GM18907 (cell line): ENCODE measurements at regions not wholly inside any gene's neighbourhood (a gene's known extent, or its start where the extent isn't known, plus 50 kb on each side); places are given as distances from the start of the nearest gene placed in this dataset.
A peak's percentile ranks its signal among the peaks of the same experiment; 100 is the strongest.

ENCODE experiments used
- ATAC-seq: cut with Tn5 transposase; IDR thresholded peaks from one replicate; pipeline ENCODE4 v1.9.1; 2021; ENCODE audit warnings: mild to moderate bottlenecking, moderate library complexity; ENCODE audit not compliant: unreplicated experiment

GRCh38 chr13:77425705-77426104 is 98.8 kb upstream of the MYCBP2 start:
- ATAC-seq = no peak

- no peak for ATAC-seq
Measured at GRCh38 chr13:77423296-77423695, 96.4 kb upstream of the MYCBP2 start.

DNA sequence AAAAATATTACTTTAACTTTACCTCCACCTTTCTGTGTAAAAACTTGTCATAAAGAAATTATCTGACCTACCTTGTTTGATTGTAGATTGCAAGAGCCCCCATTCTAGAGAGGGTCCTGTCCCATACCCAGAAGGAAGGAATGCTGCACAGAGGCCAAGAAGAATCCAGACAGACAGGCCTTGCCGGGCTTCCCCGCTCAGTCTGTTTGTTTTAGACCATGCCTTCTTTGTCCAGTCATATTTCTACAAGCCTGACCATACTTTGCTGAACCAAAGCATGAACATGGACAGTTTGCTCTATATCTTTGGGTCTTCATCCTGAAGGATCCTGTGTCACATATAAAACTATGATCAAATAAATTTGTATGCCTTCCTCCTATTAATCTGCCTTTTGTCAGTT is 95.8 kb upstream of the MYCBP2 start:
- ATAC-seq = no peak

GRCh38 chr13:77417897-77418296 is 91.0 kb upstream of the MYCBP2 start:
- no peak for ATAC-seq

- no peak for ATAC-seq
Measured at GRCh38 chr13:77416666-77417212, 89.8 kb upstream of the MYCBP2 start.

DNA sequence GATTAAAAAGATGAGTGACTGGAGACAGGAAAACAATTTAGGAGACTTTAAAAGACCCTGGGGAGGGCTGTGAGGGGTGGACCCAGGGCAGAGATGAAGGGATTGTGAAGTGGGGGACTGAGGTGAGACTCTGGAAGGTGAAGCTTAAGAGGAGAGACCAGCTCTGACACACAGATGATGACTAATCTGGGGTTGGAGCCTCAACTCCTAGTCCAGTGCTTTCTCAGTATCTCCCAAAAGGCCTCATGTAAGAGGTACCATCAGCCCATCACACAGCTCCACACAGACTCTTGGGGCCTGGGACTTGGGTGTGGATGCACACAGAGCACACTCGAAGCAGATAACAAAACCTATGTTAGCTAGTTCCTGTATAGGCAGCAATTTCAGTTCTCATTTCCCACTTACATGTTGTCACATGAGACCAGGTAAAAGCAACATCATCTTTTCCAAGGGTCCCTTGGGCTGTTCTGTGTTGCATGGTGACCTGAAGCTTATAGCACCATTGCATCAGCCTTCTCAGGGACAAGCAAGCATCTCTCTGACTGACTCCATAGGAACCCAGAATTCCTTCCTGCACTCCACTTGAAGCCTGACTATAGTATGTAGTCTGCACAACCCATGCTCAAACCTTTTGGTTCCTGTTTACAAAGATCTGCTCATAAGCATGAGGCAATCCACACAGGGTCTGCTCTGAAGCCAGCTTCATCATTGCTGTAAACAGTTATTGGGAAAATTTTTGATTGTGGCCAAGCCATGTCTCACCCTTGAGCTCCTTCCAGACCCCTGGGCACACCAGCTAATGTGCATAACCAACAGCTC is 88.6 kb upstream of the MYCBP2 start:
- peak; percentile 86 for ATAC-seq

- no peak for ATAC-seq
Measured at GRCh38 chr13:77412860-77413259, 86.0 kb upstream of the MYCBP2 start.

DNA sequence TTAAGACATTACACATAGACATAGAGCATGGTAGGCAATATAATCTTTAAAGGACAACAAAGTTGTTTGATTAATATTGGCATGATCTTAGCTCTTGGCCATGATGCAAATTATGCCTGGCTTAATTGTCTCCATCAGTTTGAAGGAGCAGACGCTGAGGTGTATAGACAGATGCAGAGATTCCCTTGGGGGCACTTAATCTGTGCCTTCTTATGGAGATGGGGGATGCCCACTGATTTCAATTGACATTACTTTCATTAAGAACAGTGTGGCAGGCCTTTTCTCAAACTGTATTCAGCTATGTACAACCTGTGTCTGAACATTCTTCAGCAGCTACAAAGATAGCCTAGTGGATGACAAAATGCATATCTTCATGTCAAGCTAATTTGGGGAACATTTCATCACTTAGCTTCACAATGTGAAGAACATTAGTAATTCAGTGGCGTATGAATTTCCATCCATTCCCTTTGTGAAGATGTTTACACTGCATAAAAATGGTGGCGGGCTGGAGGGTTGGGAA is 85.3 kb upstream of the MYCBP2 start:
- ATAC-seq = no peak

- ATAC-seq = no peak
Measured at GRCh38 chr13:77409412-77409811, 82.5 kb upstream of the MYCBP2 start.

- no peak for ATAC-seq
Measured at GRCh38 chr13:77406644-77407440, 79.9 kb upstream of the MYCBP2 start.

GRCh38 chr13:77398825-77399620 is 72.1 kb upstream of the MYCBP2 start:
- no peak for ATAC-seq

DNA sequence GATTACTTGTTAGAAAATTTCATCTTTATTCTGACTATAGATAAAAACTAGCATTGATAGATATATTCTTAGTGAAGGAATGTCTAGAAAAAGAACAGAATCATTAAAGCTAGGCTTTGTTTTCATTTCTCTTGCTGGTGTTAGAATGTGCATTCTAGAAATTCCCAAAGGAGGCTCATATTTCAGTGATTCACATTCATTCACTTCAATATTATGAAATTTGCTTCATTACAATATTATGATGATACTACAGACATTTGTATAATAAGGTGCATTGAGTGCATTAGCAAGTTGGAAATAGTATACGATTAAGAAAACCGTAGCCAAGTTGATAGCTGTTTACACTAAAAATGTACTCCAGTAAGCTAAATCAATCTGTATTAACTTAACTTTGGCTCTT is 70.7 kb upstream of the MYCBP2 start:
- no peak for ATAC-seq

DNA sequence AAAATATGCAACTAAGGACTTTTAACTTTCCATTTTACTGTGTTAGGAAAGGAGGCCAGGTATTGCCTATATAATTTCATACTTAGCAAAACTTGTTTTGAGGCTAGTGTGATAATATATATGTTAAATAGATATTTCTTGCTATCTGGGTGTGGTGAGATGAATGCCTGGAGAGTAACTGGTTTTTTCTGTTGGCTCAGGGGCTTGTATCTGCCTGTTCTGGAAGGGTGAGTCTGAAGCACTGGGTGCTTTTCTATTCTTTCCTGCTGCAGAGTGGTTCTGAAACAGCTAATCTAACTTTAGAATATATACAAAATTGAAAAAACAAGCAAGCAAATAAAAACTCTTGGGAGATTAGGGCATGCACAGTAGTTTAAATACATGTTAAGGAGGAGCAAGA is 64.6 kb upstream of the MYCBP2 start:
- no peak for ATAC-seq

GRCh38 chr13:77390391-77390790 is 63.5 kb upstream of the MYCBP2 start:
- ATAC-seq = no peak

GRCh38 chr13:77389625-77390000 is 62.7 kb upstream of the MYCBP2 start:
- ATAC-seq = peak; percentile 76

DNA sequence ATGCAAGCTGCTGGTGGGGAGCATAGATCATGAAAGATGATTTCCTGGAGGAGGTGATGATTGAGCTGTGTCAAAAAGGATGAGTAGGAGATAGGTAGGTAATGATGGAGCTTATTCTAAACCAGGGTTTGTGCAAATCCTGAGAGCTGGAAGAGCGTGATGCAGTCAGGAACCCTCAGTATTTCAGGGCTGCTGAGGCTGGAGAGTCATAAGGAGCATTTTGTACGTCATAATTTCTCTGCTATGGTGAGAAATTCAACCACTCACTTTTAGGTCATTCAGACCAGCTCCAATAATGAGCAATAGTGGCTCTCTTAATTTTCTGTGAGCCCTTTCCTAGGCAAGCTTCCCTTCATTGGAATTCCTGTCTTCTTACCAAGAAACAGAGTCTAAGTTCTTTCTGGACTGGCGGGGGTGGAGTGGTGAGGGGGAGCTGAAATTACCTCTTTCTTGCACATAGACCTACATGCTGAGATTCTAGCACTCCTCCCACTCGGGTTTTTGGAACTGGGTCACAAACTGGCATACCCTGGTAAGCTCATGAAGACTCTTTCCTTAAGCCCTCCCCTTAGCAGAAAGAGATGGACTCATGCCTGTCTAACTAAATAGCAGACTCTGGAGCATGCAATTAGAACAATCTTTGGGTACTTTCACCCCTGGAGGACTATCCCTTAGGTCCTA is 62.2 kb upstream of the MYCBP2 start:
- ATAC-seq = no peak

GRCh38 chr13:77387607-77388200 is 60.8 kb upstream of the MYCBP2 start:
- no peak for ATAC-seq

GRCh38 chr13:77386880-77387606 is 60.1 kb upstream of the MYCBP2 start:
- peak; percentile 67 for ATAC-seq

- no peak for ATAC-seq
Measured at GRCh38 chr13:77386046-77386445, 59.2 kb upstream of the MYCBP2 start.
